HG03280 (cell line): ENCODE measurements at regions not wholly inside any gene's neighbourhood (a gene's known extent, or its start where the extent isn't known, plus 50 kb on each side); places are given as distances from the start of the nearest gene placed in this dataset.

ENCODE experiments used
- ATAC-seq: cut with Tn5 transposase; IDR thresholded peaks from one replicate; pipeline ENCODE4 v1.9.1; 2021; ENCODE audit warnings: mild to moderate bottlenecking, moderate library complexity; ENCODE audit not compliant: unreplicated experiment

DNA sequence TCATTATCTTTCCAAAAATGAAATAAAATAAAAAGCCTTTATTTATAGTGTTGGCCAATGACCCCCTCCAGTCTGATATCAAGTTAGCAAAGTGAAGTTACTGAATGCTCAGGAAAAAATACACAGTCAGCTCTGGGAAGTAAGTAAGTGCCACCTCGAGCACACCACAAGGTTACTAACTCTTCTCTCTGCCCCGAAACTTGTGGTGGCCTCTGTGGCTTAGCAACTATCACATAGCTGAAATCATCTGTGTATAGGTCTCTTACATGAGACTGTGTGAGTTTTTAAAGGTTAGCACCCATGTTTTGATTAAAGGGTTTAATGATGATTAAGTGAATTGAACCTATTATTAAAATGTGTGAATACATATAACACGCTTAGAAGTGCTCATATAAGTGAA is 161.4 kb upstream of the KLF4 start:
- no peak for ATAC-seq

DNA sequence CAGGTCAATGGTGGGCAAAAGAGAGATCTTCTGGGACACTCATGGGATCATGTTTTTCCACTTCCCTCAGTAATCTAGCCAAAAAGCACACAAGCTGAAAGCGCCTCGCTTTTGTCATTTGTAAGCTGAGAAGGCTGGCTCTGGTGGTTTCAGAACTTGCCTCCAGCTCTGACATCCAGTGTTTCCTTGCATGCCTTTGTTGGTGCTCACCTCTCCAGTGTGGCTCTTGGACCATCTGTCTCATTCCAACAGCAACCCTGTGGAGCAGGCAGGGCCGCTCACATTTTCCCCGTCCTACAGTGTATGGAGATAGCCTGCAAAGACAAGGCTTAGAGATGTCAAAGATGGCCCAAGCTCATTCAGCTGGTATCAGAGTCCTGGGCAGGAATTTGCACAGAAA is 160.8 kb upstream of the KLF4 start:
- ATAC-seq = no peak

DNA sequence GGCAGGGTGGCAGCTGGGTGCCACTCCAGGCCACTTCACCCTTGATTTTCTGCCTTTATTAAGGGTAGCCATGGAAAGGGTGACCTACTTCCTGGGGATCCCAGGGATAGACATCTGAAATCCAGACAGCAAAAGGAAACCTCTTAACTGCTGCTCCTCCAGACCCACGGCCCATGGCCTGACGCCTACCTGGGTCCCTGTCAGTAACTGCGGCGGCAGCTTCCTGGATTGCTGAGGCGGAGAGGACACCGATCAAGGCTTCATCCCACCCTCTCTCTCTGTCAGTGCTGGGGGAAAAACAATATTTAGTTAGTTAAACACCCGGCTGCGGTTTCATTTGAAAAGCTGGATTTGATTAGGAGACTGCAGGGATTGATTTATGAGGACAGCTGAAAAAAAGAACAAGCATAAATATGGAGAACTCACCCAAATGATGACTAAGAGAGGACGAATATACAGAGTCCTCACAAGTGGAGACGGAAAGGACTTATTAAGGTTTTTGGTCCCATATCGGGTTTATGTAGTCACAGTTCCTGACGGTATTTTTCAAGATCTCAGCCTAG is 158.7 kb upstream of the KLF4 start:
- ATAC-seq = no peak

DNA sequence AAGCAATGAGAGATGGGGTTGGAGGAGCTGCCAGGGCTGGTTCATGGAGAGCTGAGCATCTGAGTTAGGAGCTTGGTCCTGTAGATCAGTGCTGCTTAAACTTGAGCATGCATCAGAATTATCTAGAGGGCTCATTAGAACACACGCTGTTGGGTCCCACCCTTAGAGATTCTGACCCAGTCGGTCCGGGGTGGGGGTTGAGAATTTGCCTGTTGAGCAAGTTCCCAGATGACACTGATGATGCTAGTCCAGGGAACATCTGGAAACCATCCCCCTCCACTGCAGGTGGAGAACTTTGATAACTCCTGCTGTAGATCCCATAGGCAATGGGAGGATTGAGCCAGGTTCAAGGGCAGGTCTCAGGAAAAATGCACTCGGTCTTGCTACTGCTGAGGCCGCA is 158.0 kb upstream of the KLF4 start:
- no peak for ATAC-seq

DNA sequence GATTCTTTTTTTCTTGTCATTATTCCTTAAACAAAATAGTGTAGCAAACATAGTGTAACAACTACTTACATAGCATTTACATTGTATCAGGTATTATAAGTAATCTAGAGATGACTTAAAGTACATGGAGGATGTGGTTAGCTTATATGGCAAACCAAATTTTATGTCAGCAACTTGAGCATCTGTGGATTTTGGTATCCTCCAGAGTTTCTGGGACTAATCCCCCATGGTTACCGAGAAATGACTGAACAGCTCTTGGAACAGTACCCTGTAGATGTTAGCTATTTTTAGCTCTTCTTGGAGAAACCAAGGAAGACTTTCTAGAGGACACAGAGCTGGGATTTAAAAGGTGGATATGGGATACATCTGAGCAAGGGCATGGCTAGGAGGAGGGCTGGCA is 157.6 kb upstream of the KLF4 start:
- no peak for ATAC-seq

DNA sequence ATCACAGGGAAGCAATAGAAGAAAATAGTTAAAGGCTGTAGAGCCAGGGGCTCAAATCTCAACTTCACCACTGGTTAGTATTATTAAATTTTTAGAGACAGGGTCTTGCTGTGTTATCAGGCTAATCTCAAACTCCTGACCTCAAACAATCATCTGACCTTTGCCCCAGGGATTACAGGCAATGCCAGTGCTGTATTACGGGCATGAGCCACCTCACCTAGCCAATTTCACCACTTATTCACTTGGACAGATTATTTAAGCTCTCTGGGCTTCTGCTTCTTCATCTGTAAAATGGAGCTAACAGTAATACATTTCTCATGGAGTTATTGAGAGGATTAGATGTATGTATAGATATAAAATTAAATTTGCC is 155.9 kb upstream of the KLF4 start:
- no peak for ATAC-seq

DNA sequence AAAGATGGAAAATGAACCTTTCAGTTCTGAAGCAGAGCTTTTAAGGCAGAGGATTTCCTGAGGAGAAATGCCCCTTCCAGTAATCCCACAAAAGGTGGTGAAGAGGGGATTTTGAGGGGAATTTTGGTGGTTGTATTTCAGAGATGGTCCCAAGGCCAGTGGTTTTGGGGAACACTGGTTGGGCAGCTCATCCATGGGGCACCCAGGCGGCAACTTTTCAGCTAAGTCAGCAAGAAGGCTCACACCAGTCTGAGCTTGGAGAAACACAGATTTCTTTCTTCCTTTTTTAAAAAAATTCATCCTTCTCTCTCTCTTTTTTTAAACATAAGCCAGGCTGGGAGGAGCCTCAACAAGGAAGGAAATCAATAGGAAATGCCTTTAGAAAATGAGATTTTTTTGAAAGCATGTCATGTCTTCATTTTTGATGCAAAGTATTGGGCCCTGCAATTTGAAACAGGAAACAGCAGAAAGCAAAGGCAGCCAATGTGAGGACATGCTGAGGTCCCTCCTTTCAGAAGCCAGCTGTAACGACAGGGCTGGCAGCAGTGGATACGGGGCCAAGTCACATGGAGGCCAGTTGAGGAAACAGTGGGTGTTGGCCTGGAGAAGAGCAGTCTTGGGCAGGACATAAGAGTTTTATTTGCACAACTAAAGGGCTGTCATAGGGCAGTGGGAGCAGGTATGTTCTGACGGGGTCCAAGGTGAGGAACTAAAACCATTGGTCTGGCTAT is 155.3 kb upstream of the KLF4 start:
- ATAC-seq = no peak

DNA sequence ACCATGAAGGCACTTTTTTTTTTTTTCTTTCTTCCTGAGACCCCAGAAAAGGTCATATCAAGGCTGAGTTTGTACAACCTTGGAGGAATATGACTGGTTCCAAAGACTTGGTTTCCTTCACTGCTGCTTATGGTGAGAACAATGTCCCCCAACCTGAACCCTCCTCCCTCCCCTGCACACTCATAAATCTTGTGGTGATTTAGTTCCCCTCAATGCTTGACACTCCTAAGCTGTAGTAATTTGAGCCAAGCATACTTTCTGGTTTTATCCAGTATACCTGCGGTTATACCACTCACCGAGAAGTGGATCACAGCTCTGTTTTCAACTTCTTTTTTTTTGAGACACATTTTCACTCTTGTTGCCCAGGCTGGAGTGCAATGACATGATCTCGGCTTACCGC is 149.9 kb upstream of the KLF4 start:
- no peak for ATAC-seq

DNA sequence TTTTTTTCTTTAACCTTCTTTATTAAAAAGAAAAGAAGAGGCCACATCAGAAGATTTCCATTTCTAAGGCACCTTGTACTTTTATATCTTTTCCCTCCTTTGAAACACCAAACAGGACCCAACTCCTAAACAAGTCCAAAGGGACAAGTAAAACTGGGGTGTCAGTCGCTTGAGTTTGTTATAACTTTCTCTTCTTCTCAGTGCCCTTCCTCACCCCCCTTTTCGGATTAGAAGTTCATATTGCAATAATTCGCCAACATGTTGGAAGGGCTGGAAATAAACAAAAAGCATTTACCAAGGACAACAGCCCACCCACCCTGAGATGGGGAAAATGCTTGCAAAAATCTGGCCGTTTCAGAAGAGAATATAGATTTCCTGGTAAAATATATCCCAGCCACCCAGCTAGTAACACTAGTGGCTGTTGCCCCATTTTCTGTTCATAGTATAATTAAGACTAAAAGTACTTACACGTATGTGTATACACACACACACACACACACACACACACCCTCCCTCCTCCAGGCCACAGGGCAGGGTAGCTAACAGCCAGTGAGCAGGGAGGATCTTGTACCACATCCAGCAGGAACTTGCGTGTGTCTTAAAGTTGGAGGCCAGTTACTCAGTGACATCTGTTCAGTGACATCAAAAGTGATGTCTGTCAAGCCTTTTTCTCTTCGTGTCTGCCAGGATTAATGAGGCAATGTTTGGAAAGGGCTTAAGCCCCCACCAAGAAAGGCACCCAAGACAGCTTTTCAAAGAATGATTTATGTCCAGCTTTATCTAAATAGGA is 149.1 kb upstream of the KLF4 start:
- ATAC-seq = no peak

DNA sequence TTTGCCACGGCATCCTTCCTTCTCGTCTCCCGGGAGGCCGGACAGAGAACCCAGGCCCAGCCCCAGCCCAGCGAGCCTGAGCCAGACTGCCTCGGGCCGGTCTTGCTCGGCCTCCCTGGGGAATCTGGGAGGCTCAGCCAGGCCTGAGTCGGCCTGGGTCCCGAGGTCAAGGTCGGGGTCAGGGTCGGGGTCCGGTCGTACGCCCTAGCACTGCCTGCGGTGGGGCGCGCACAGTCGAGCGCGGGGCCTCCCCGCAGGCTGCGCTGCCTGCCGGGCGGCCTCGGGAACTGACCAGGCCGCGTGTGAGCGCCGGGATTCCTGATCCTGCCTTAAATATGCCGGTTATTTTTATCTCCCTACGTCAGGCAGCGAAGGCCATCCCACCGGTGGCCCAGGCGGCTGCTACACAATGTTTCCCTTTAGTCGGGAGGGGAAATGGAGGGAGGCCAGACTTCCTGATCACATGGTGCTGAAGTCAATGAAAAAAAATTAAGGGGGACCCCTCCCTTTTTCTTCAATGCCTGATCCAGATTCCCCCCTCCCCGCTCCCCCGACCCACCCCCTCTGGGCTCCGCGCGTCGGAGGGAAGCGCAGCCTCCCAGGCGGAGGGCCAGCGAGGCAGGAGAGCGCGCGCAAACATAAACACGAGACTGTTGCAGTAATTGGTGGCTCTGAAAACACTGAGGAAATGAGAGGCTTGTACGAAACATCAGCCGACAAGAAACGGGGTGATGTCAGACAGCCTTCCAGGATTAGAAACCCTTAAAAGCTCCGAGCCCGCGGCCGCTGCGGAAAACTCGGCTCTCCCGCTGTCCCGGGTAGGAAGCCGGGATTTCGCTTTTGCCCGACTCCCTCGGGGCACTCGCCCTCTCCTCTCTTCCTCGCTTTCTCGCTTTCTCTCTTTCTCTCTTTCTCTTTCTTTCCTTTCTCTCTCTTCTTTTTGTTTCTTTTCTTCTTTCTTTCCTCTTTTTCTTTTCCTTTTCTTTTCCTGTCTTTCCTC is 148.2 kb upstream of the KLF4 start:
- no peak for ATAC-seq

DNA sequence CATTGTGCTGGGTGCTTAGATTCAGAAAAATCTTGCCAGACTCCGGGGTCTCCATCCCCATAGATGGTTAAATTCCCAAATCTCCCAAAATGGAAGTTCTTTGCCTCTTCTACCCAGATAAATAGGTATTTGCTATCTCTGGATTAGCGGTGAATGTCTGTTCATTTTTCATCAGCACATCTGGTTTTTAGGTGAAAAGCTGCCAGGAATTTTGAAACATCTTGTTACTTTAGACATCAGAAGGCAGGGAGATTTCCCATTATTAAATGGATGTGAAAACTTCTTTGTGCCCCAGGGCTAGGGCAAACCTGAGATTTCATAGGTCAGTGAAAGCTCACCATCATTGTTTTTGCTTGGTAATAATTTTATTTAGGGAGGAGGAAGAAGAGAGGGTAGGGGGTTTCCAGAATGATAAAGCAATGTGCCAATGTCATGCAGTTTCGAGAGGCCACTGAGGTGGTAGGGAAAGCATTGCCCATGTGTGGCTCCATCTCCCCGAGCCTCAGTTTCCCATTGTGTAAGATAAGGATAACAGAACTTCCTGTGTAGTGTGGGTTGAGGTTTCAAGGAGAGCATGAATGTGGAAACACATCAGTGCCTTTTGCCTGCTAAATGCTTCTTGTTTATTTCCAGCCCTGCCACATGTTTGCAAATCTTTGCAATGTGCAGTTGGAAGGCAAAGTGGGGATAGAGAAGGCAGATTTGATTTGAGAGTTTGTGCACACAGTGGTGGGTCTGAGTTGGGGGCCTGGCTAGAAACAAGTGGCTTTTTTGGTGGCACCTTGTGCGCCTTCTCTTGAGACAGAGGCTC is 147.2 kb upstream of the KLF4 start:
- ATAC-seq = no peak

DNA sequence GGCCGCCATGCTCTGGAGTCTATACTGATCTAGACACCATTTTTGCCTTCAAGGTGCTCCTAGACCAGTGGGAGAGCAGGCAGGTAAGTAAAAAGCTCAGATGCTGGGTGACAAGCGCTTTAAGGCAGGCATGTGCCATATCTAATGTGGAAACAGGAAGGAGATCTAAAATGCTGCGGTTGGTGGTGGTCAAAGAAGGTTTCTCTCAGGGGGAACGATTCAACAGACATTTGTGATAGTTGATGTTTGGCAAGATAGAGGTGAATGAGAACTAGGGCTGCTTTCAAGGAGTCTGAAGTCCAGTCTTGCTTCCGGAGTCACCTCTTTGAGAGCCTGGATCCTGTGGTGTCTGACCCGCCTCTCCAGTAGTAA is 146.2 kb upstream of the KLF4 start:
- no peak for ATAC-seq

DNA sequence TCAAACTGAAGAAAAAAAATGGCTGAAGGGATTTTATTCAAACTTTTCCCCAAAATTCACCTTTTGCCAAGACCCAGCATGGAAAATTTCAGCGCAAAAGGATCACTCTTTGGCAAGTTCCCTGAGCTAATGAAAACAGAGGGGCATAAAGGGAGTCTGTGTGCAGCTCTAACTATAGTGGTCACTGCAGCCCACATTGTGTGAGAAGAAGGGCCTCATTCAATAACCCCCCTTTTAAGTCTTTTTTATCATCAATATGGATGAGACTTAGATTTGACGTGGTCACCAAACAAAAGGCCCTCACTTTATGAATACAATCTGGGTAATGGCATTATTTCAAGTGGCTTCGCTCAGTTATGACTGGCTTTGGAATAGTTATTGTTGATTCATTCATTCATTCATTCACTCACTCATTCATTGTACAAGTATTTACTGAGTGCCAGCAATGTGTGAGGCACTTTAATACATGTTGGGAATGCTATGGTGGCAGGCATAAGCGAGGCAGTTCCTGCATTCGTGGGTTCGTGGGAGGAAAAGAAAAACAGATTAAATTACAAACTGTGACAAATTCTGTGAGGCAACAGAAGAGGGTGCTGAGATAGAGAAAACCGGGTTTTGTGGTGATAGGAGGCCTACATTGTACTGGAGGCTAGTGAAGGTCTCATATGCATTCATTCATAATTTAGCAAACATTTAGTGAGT is 145.7 kb upstream of the KLF4 start:
- ATAC-seq = no peak

DNA sequence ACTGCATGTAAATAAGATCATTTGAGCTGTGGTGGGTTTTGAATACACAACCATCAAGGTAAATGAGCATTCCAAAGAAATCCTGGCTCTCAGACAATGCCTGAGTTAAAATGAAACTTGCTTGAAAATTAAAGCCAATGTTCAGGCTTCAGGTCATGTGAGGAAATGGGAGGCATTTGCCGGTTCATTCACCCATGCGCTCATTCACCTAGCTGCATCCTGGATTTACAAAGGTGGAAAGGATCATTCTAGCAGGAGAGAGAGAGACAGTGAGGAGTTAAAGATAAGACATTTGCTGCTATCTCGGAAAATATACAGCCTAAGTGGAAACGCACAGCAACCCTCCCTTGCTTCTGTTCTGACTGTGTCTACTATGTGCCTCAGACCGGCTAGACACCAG is 143.8 kb upstream of the KLF4 start:
- ATAC-seq = no peak

DNA sequence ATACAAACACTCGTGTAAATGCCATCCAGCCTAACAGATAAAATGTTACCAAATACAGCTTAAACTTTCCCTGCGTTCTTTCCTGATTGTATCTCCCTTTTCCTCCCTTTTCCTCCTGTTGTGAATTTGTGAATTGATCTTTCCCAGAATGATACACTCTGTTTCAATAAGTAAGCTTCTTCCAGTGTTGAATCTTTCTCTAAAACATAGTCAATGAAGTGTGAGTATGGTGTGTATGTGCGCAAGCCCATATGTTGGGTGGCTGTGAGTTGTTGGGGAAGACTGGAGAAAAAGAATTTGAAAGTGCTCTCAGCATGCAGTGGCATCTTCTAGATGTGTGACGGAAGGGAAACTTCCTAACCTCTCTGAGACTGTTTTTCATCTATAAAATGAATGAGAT is 143.1 kb upstream of the KLF4 start:
- ATAC-seq = no peak

DNA sequence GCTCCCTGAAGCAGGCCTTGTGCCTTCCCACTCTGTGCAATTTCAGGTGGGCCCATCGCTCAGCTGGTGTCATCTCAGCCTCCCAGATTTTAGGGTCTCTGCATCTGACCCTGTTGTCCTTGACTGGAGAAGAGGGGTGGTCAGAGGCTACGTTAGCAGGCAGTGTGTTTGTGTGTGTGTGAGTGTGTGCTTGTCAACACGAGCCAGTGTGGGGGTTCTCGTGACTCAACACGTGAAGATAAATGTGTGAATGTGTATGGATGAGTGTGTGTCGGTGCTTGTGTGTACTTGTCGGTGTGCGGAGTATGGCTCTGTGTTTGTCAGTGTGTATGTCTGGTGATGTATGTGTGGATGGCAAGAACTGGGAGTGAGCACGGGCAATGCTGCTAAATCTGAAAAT is 142.6 kb upstream of the KLF4 start:
- ATAC-seq = no peak

DNA sequence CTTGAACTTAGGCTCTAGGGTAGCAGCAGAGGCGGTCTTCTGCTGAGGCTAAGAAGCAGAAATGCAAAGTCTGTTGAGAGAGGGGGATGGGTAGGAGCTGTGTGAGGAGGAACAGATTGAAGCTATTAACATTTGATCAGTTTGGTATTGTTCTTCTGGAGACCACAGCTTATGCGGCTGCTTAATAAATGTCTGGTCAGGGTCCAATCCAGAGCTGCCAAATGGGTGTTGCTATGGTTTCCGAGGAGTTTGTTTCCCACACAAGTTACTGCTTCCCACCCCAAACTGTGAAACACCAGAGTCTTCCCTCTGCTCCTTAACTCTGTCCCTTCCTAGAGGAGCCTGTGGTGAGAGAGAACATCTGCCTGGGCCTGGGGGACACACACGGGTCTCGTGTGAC is 142.2 kb upstream of the KLF4 start:
- ATAC-seq = no peak

DNA sequence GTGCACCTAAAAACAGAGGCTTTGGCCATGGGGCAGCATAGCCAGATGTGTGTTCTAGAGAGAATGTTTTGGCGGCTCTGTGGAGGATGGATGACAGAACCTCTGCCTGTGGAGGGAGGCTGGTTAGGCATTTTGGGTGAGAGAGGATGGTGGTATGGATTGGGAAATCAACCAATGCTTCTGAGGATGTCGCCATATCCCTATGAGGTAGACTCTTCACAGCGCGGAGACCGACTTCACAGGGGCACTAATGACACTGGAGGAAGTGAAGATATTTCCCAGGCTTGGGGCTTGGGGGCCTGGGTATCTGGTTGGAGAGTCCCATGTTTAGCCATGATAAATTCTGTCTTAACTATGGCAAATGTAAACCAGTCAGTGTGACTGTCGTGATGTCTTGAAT is 140.6 kb upstream of the KLF4 start:
- ATAC-seq = no peak

DNA sequence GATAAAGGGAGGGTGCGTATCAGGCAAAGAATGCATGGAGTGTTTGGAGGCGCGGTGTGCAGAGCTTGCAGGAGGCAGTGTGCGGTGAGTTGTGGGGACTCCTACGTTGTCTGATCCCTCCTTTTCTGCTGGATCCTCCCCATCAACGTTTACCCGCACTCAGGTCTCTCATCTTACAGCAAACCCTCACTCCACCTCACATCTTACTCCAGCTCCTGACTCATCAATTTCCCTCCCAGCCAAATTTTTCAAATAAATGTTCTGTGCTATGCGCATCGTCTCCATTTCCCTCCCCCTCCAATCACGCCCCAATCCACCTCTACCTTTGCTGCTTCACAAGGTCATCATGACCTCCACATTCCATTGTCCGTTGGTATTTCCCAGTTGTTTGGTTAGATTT is 138.9 kb upstream of the KLF4 start:
- no peak for ATAC-seq

DNA sequence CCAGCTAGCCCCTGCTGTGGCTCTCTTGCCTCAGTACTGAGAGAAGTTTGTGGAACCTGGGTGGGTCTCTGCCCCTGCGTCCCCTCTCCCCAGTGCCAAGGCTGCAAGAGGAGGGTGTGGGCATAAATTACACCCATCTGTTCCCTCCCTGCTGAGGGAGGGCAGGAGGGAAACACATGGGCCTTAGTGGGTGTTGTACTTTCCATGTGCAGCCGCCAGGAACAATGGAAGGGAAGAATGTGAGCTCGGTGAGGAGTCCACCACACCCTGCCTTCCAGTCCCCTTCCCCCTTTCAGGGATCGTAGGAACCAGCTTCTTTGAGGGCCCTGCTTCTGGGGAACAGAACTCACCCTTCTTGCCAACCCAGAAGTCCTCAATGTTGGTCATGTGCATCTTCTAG is 138.2 kb upstream of the KLF4 start:
- ATAC-seq = no peak
